HCT116 (cell line): ENCODE measurements at regions not wholly inside any gene's neighbourhood (a gene's known extent, or its start where the extent isn't known, plus 50 kb on each side); places are given as distances from the start of the nearest gene placed in this dataset.

Source experiments
- ATAC-seq: fragments of 200-7000 bp; cut with Tn5 transposase; 2 replicates; pipeline ENCODE4 v1.9.1; 2020; ENCODE audit warnings: mild to moderate bottlenecking, moderate library complexity
- BruUV-seq: library from RNA; stranded (reverse); fragments of 400-500 nt; replicated peaks from 2 replicates; lab custom pipeline; 2021; lab: Mats Ljungman, UMichigan
- CTCF ChIA-PET: fragments of 300-600 bp; sonication (Branson Sonifier 250); formaldehyde crosslinking; loops from one replicate; lab custom pipeline; 2021; ENCODE audit warnings: antibody characterized with exemption; lab: Charles Lee
- POLR2A ChIA-PET: fragments of 300-600, 350-600 bp; sonication (Branson Sonifier 250); formaldehyde crosslinking; loops from one replicate; lab custom pipeline; 2021; ENCODE audit warnings: antibody characterized with exemption; lab: Charles Lee
- RAD21 ChIA-PET, 2 experiments: fragments of 300-600 bp; sonication (Branson Sonifier 250); formaldehyde crosslinking; loops; one replicate each; lab custom pipeline; 2023; ENCODE audit warnings: low total read pairs in 2 of 2; ENCODE audit not compliant: uncharacterized antibody in 2 of 2, unreplicated experiment in 2 of 2, low non-redundant PET in 1 of 2; lab: Charles Lee
- DNase-seq: peaks from one replicate; pipeline ENCODE4 v3.0.0-alpha.2; 2010; ENCODE audit warnings: low read depth, low spot score
- H2AFZ ChIP-seq: fragments of 200-600 bp; shearing (Covaris generic), sonication (generic); 2 replicates; pipeline ENCODE4 v1.6.1; 2017; ENCODE audit warnings: low read depth, mixed run types, mixed read lengths, antibody characterized with exemption, low read length; ENCODE audit not compliant: poor library complexity, severe bottlenecking
- H3K27ac ChIP-seq: 2 replicates; pipeline ENCODE4 v1.5.1; 2012; ENCODE audit warnings: low read depth, low read length
- H3K27me3 ChIP-seq: fragments of 200-600 bp; sonication (generic); 2 replicates; pipeline ENCODE4 v1.6.1; 2016; ENCODE audit warnings: mixed run types, low read length, mixed read lengths; ENCODE audit not compliant: insufficient read depth
- H3K36me3 ChIP-seq, 2 experiments: fragments of 200-500 bp in 1 of 2; fragments of 200-600 bp in 1 of 2; sonication (Bioruptor generic) in 1 of 2; sonication (generic) in 1 of 2; 2 replicates each; pipeline versions ENCODE4 v1.5.1 to v1.6.1; 2014 to 2016; ENCODE audit warnings: low read length in 2 of 2, inconsistent platforms in 1 of 2, mixed read lengths in 1 of 2, mixed run types in 1 of 2; ENCODE audit not compliant: insufficient read depth in 2 of 2, control insufficient read depth in 1 of 2
- H3K4me1 ChIP-seq, 2 experiments: fragments of 200-600 bp in 1 of 2; sonication (generic) in 1 of 2; 2 replicates each; pipeline versions ENCODE4 v1.5.1 to v1.6.1; 2012 to 2017; ENCODE audit warnings: low read length in 2 of 2, inconsistent platforms in 1 of 2, mild to moderate bottlenecking in 1 of 2, mixed read lengths in 1 of 2, mixed run types in 1 of 2, moderate library complexity in 1 of 2; ENCODE audit not compliant: insufficient read depth in 2 of 2, control insufficient read depth in 1 of 2
- H3K4me2 ChIP-seq: fragments of 200-600 bp; sonication (generic); 2 replicates; pipeline ENCODE4 v1.6.1; 2017; ENCODE audit warnings: mixed run types, low read length, mixed read lengths
- H3K4me3 ChIP-seq, 2 experiments: fragments of 200-600 bp in 1 of 2; sonication (generic) in 1 of 2; replicated peaks in 1 of 2; 2 replicates each; pipeline ENCODE4 v1.5.1; 2011 to 2016; ENCODE audit warnings: low read length in 2 of 2, control low read depth in 1 of 2, low read depth in 1 of 2, mild to moderate bottlenecking in 1 of 2, mixed read lengths in 1 of 2, mixed run types in 1 of 2
- H3K79me2 ChIP-seq: fragments of 200-600 bp; sonication (generic); 2 replicates; pipeline ENCODE4 v1.6.1; 2017; ENCODE audit warnings: mild to moderate bottlenecking, mixed run types, low read length, moderate library complexity, mixed read lengths; ENCODE audit not compliant: insufficient read depth
- H3K9ac ChIP-seq: fragments of 200-600 bp; sonication (generic); 2 replicates; pipeline ENCODE4 v1.6.1; 2016; ENCODE audit warnings: low read length, mixed read lengths
- H3K9me2 ChIP-seq: fragments of 200-600 bp; sonication (generic), shearing (Covaris generic); 2 replicates; pipeline ENCODE4 v1.6.1; 2017; ENCODE audit warnings: mixed run types, mild to moderate bottlenecking, moderate library complexity; ENCODE audit not compliant: insufficient read depth
- H3K9me3 ChIP-seq, 2 experiments: fragments of 200-500 bp in 1 of 2; fragments of 200-600 bp in 1 of 2; sonication (Bioruptor generic) in 1 of 2; sonication (generic) in 1 of 2; 2 replicates each; pipeline ENCODE4 v1.6.1; 2014 to 2017; ENCODE audit warnings: low read length in 2 of 2, mixed read lengths in 2 of 2, inconsistent platforms in 1 of 2, low read depth in 1 of 2, mild to moderate bottlenecking in 1 of 2, mixed run types in 1 of 2, moderate library complexity in 1 of 2; ENCODE audit not compliant: control insufficient read depth in 1 of 2, insufficient read depth in 1 of 2
- H4K20me1 ChIP-seq: fragments of 200-600 bp; sonication (generic), shearing (Covaris generic); 2 replicates; pipeline ENCODE4 v1.6.1; 2017; ENCODE audit warnings: mixed run types, mild to moderate bottlenecking, moderate library complexity; ENCODE audit not compliant: insufficient read depth
- EGR1 ChIP-seq: IDR thresholded peaks from 2 replicates; pipeline ENCODE4 v1.6.1; 2012; ENCODE audit warnings: low read depth
- EZH2phosphoT487 ChIP-seq: fragments of 200-600 bp; IDR thresholded peaks from 2 replicates; pipeline ENCODE4 v1.6.1; 2018; ENCODE audit warnings: antibody characterized with exemption, borderline replicate concordance
- FOSL1 ChIP-seq: IDR thresholded peaks from 2 replicates; pipeline ENCODE4 v1.6.1; 2012; ENCODE audit warnings: low read depth
- JUND ChIP-seq: IDR thresholded peaks from 2 replicates; pipeline ENCODE4 v1.6.1; 2012
- POLR2A ChIP-seq: IDR thresholded peaks from 2 replicates; pipeline ENCODE4 v1.7.0; 2011; ENCODE audit warnings: borderline replicate concordance; ENCODE audit not compliant: insufficient read depth, insufficient read length; ENCODE audit errors: extremely low read depth
- REST ChIP-seq: IDR thresholded peaks from 2 replicates; pipeline ENCODE4 v1.6.1; 2012; ENCODE audit warnings: low read depth
- SRF ChIP-seq: IDR thresholded peaks from 2 replicates; pipeline ENCODE4 v1.6.1; 2012; ENCODE audit warnings: low read depth
- YY1 ChIP-seq: IDR thresholded peaks from 2 replicates; pipeline ENCODE4 v1.6.1; 2011; ENCODE audit warnings: low read length, low read depth, moderate library complexity, mild to moderate bottlenecking; ENCODE audit not compliant: insufficient replicate concordance; ENCODE audit errors: extremely low read depth
- intact Hi-C: fragments of 100-400 bp; cut with micrococcal nuclease; formaldehyde crosslinking; loops from 2 replicates; pipeline ENCODE4 v1.10.0; 2022
- TF ChIP-seq, protein P1 (sequence below): IDR thresholded peaks from 2 replicates; pipeline ENCODE4 v1.6.1; 2012

GRCh38 chr11:13223112-13223511, 54.5 kb upstream of the BMAL1 start:
- Histone ChIP-seq H3K4me1 (peaks cover 0 to 18% of the 10 kb centered on the region in 2 experiments; a peak in 2 of 4 replicates), H3K9ac (no peak overlapping the region), H3K36me3 (no peaks in the 10 kb centered on the region), H3K27ac (no peak overlapping the region), H4K20me1 (no peaks in the 10 kb centered on the region), H3K4me2 (no peak overlapping the region), H3K27me3 (no peaks in the 10 kb centered on the region), H3K79me2 (no peaks in the 10 kb centered on the region), H3K9me2 (no peaks in the 10 kb centered on the region), H2AFZ (no peak overlapping the region), H3K4me3 (no peak overlapping the region), H3K9me3 (no peaks in the 10 kb centered on the region)
- no peak for TF ChIP-seq FOSL1
- no peak for TF ChIP-seq SRF
- no peak for TF ChIP-seq POLR2A
- no peak for TF ChIP-seq EGR1
- TF ChIP-seq EZH2phosphoT487, result no peak
- TF ChIP-seq YY1, result no peak
- TF ChIP-seq JUND, result no peak
- no peak for TF ChIP-seq REST
- TF ChIP-seq, protein P1, sequence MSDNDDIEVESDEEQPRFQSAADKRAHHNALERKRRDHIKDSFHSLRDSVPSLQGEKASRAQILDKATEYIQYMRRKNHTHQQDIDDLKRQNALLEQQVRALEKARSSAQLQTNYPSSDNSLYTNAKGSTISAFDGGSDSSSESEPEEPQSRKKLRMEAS, result no peak
- DNase-seq (no peak), ATAC-seq (no peak)
- no TSS peak for BruUV-seq
- intact Hi-C loops, result no loop called here
- RAD21 ChIA-PET, result no interaction called here
- POLR2A ChIA-PET, result no interaction called here
- CTCF ChIA-PET, result no interaction called here
